HG02943 (cell line): ENCODE measurements at regions not wholly inside any gene's neighbourhood (a gene's known extent, or its start where the extent isn't known, plus 50 kb on each side); places are given as distances from the start of the nearest gene placed in this dataset.
"Not testable (repeated sequence)": the region's sequence is repeated elsewhere in the genome, so short reads cannot be mapped to it uniquely, and the experiment has no call there.

Experiments used
- ATAC-seq: cut with Tn5 transposase; IDR thresholded peaks from one replicate; pipeline ENCODE4 v1.9.1; 2021; ENCODE audit warnings: mild to moderate bottlenecking, low read depth, moderate library complexity; ENCODE audit not compliant: unreplicated experiment

- no peak for ATAC-seq
Measured at GRCh38 chr7:23887660-23888059, 177.6 kb downstream of the STK31 start.

DNA sequence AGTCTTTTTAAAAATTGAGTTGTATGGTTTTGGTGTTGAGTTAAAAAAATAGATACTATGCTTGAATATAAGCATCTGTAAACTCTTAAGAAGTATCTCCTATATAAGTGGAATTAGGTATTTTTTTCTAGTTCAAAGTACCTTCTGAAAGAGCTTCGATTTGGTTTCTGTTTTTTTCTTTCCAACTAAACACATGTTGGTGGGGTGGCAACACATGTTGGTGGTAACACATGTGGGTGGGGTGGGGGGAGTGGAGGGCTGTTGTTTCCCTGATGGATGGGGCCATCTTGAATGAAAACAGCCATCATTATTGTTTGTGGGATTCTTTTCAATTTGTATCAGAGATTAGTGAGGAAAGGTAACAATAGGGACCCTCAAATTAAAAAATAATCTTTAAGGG, 178.9 kb downstream of the STK31 start:
- no peak for ATAC-seq

DNA sequence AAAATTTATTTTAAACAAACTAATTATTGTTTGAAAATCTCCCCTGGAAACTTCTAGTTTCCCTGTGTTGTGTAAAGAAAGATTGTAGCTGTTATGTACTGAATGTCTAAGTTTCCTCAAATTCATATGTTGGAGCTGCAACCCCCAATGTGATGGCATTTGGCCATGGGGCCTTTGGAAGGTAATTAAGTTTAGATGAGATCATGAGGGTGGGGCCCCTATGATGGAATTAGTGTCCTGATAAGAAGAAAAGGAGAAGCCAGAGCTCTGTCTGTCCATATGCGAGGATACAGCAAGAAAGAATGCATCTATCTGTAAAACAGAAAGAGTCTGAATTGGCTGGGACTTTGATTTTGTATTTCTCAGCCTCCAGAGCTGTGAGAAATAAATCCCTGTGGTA, 179.5 kb downstream of the STK31 start:
- ATAC-seq: no peak

DNA sequence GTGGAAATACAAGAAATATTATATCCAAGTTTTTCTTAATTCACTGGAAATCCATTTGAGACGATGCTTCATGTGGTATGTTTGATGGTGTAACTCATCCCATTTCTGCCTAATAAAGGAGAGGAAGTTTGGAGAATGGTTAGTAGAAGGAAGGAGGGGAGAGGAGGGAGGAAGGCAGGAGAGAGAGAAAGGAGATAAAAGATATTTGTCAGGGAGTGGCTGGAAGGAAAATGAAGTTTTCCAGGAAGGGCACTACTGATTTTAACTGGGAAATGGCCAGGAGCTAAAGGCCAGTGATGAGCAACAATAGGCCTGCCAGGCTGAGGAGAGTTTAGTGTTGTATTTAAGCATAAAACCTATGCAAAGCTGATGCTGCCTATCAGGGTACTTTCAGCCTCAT, 182.0 kb downstream of the STK31 start:
- ATAC-seq: no peak

DNA sequence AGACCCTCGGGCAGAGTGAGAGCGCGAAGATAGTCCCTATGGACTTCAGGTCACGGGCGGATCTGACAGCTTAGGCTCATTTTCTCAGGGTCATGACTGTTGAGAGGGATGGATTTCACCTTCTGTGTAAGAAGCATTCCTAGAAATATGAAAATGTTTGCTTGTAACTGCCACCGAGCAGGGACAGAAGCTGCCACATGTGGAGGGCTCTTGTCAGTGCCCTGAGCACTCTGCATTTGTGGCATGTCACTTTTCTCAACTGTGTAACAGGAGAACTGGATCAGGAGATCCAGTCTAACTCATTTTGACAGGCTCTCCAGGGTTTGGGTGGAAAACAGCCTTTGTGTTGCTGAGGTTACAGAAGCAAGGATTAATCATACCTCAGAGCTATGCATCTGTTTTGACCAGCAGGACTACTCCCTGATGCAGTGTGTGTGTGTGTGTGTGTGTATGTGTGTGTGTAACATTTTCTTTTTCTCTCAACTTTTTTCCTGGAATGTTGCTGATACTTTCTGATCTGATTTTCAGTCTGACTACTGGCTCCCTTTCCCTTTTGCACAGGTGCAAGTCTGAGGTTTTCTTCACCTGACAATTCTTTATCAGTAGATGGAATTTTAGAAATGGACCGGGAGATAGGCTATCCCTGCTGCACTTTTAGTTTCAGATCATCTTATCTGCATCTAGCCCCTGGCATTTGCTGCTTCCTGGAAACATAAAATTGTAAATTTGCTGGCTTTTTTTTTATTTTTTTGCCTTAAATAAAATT, 183.3 kb downstream of the STK31 start:
- no peak for ATAC-seq

GRCh38 chr7:23893942-23894891, 184.2 kb downstream of the STK31 start:
- no peak for ATAC-seq

DNA sequence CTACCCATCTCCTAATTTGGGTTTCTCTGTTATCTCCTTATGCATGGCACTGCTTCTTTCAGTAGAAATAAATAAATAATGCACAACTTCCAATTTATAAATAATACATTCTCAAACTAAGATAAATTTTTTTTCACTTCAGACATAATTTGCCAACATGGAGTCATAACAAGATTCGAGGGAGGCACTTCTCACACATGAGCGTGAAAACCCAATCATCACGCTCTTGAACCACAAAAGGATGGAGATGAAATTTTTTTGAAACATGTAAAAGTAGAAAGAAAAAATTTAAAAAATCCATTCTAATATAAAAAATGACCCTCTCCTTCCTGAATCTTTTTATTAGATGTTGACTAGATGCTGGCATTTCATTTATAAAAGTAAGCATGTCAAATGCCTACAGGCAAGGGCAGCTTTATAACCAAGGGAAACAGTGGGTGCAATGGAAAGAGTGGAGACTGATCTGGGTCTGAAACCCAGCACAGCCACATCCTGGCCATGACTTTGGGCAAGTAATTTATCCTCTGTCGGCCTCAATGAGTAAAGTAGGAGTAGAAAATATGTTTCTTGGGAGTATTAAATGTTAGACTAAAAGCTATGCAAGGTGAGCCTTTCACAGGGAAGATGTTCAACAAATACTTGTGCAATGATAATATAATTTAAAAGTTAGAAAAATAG, 185.0 kb downstream of the STK31 start:
- ATAC-seq: no peak

DNA sequence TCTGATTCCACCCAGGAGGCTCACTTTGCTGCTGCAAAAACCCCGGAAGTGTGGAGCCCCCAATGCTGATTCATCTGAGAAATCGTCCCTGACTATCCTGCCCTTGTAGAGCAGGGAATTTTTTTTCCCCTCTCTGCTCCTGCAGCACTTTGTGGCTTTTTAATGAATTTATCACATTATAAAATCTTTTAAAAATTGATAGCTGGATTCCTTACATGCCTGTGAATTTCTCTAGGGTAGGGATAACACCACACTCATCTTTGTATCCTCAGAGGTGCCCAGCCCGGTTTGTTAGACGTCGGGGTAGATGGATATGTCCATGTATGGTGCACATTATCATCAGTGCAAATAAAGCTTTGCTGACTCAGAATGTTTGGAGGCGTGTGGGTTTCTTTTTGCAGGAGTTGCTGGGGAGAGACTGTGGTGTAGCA, 185.7 kb downstream of the STK31 start:
- no peak for ATAC-seq

GRCh38 chr7:23898619-23899018, 188.6 kb downstream of the STK31 start:
- ATAC-seq: no peak

DNA sequence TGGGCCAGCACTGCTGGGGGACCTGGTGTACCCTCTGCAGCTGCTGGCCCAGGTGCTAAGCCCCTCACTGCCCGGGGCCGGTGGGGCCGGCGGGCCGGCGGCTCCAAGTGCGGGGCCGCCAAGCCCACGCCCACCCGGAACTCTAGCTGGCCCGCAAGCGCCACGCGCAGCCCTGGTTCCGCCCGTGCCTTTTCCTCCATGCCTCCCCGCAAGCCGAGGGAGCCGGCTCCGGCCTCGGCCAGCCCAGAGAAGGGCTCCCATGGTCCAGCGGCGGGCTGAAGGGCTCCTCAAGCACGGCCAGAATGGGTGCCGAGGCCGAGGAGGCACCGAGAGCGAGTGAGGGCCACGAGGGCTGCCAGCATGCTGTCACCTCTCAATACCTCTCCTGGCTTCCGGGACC, 194.9 kb downstream of the STK31 start:
- ATAC-seq: not testable (repeated sequence)

DNA sequence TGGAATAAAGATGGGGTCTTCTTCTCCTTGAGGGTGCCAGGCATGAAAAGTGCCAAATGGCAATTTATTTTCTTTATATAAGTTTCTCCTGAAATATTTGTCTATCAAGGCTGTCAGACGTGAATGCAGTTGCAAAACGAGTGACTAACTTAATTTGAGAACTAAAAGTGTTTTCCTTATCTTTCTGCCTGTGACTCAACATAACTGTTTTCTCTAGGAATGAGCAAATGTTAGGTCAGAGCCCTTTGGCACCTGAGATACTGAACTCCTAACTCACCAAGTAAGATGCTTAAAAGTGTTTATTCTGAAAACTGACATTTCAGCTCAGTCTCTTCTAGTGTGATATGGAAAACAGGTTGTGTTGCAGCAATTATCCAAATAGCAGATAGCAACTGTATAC, 197.0 kb downstream of the STK31 start:
- no peak for ATAC-seq

- ATAC-seq: no peak
Measured at GRCh38 chr7:23909426-23909825, 199.4 kb downstream of the STK31 start.

GRCh38 chr7:23912065-23912464, 202.0 kb downstream of the STK31 start:
- ATAC-seq: no peak

- no peak for ATAC-seq
Measured at GRCh38 chr7:23913016-23913415, 203.0 kb downstream of the STK31 start.

DNA sequence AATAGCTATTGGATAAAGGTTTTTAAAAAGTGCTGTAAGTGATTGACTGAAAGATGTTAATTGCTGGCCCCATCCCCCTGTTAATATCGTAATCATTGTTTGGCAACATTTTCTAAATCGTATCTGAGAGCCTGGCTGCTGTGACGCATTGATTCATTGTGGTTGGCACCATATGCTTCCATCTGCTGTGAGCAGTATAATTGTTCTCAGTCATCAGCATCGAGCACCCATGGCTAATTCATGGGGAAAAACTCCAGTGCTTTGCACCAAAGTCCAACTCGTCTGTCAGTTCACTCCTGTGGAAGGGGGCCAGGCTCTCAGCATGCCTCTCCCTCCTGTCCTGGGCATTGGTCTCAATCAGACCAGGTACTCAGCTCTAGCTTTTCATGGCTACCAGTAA, 205.2 kb downstream of the STK31 start:
- ATAC-seq: no peak

DNA sequence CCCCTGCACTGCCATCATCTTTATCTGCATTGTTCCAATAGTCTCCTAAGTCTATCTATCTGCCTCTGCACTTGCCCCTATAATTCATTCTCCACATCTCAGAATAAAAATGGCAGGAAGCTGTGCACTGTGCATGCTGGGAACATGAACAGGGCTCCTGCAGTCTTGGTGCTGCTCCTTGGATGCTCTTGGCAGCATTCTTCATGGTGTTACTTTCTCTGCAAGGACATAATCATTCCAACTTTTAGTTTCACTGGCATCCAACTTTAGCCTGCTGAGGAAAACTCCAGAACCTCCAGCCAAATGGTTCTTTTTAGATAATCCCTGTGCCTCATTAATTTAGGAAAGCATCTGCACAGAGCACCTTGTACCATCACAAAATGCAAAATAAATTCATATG, 208.3 kb downstream of the STK31 start:
- ATAC-seq: no peak

DNA sequence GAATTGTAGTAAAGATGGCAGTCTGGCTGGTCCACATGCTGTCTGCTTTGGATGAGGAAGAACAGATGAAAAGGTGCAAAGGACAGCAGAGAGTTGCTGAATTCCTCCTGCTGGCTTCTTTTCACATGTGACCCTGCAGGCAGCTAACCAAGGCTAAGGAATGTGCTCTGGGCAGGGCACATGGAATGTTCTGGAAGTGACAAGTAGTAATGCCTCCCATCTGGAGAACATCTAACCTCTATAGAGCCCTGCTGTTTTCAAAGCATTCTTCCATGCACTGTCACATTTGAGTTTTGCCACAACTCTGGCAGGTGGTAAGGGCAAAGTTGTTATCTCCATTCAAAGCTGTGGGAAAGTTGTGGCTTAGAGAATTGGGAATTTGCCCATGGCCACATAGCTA, 208.8 kb downstream of the STK31 start:
- ATAC-seq: no peak

- ATAC-seq: no peak
Measured at GRCh38 chr7:23925088-23925487, 215.1 kb downstream of the STK31 start.

DNA sequence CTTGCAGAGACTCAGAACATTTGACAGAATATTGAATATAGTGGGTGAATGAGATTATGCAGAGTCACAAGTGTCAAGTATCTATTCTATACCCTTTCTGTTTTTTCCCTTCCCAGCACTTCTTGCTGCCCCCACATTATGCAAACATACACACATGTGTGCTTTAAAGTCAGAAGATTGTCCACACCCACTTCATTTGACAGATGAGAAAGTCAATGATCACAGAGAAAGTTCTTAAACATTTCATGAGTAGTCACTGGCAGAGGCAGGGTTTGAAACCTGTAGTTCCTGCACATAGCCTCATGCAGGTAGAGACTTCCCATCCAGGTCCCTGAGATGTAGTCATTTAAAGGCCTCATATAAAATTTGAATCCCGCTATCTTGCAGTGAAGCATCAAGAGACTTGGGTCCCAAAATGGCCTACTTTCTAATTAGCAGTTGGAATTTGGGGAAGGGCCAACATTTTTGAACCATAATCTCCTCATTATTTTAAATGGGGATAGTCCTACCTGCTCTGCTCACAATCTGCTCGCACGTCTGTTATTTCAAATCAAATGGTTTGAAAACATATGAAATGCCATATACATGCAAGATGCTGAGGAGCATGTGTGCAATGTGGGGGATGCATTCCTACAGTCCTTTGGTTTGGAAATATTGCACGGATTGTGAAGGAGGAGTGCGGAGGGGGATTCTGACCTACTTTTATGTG, 217.8 kb downstream of the STK31 start:
- ATAC-seq: no peak

GRCh38 chr7:23928418-23928775, 218.4 kb downstream of the STK31 start:
- no peak for ATAC-seq

DNA sequence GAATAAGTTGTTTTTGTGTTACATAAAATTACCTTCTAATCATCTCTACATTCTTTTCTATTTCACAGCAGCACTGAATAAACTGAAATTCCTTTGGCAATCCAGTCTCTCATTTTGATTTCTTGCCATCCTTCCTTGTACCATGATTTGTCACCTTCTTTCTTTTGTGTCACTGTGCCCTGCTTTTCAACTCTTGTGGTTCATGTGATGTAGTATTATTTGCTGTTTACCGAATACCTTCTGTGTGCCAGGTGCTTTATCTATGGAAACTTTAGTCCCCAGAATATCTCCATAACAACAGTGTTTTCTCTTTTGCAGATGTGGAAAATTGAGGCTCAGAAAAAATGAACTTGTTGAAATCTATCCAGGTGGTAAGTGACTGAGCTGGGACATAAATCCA, 220.3 kb downstream of the STK31 start:
- ATAC-seq: no peak
